ENCODE measurements at regions not wholly inside any gene's neighbourhood (a gene's known extent, or its start where the extent isn't known, plus 50 kb on each side); places are given as distances from the start of the nearest gene placed in this dataset.

- no peak for DNase-seq (ENCODE audit: low read depth, low spot score)
- peaks cover 13% of the 10 kb centered on the region for H3K9me3 Mint-ChIP-seq
- peaks cover 22% of the 10 kb centered on the region for H3K36me3 Mint-ChIP-seq (ENCODE audit: low read depth)
- TF ChIP-seq CTCF (conservative IDR thresholded peaks at IDR 0.05), result no peak
- H3K27ac Mint-ChIP-seq (ENCODE audit: unreplicated experiment), result no peak overlapping the region
- peaks cover 7% of the 10 kb centered on the region for H3K4me1 Mint-ChIP-seq
- H3K27me3 Mint-ChIP-seq (ENCODE audit: low read depth), result no peaks in the 10 kb centered on the region
- H3K4me3 Mint-ChIP-seq, result no peak overlapping the region
Observed at GRCh38 chr6:23562554-23562953, 563.5 kb upstream of the NRSN1 start.

DNA sequence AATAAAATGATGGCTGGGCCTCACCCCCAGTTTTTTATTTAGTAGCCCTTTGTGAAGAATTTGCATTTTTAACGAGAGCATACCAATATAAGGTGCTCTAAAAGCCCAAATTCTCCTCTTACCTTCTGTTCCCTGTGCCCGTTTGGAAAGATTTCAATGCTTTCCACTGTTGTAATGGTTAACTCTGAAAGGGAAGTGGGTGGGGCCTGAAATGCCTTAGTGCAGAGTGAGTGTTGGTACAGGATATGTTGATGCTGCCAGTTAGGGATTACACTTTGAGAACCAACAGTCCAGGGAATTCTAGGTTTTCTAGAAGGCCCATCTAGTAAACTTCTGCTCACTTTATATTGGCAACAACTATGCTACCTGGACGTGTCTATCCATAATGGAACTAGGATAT, 562.7 kb upstream of the NRSN1 start:
- Mint-ChIP-seq H3K9me3 (peaks cover 14% of the 10 kb centered on the region), H3K27me3 (ENCODE audit: low read depth) (no peaks in the 10 kb centered on the region), H3K4me1 (peaks cover 7% of the 10 kb centered on the region), H3K27ac (ENCODE audit: unreplicated experiment) (no peak overlapping the region), H3K36me3 (ENCODE audit: low read depth) (peaks cover 23% of the 10 kb centered on the region), H3K4me3 (no peak overlapping the region)
- no peak for DNase-seq (ENCODE audit: low read depth, low spot score)
- no peak for TF ChIP-seq CTCF (conservative IDR thresholded peaks at IDR 0.05)

GRCh38 chr6:23566418-23566817, 559.6 kb upstream of the NRSN1 start:
- H3K4me1 Mint-ChIP-seq, result no peaks in the 10 kb centered on the region
- no peak for TF ChIP-seq CTCF (conservative IDR thresholded peaks at IDR 0.05)

GRCh38 chr6:23568292-23568691, 557.7 kb upstream of the NRSN1 start:
- no peaks in the 10 kb centered on the region for H3K4me1 Mint-ChIP-seq
- H3K27ac Mint-ChIP-seq (ENCODE audit: unreplicated experiment), result no peak overlapping the region
- peaks cover 9% of the 10 kb centered on the region for H3K9me3 Mint-ChIP-seq

More at GRCh38 chr6:23566418-23566817, 559.6 kb upstream of the NRSN1 start:
- H3K4me3 Mint-ChIP-seq, result no peak overlapping the region
- no peak for DNase-seq (ENCODE audit: low read depth, low spot score)
- H3K36me3 Mint-ChIP-seq (ENCODE audit: low read depth), result peaks cover 24% of the 10 kb centered on the region
- H3K9me3 Mint-ChIP-seq, result peaks cover 16% of the 10 kb centered on the region
- no peaks in the 10 kb centered on the region for H3K27me3 Mint-ChIP-seq (ENCODE audit: low read depth)
- H3K27ac Mint-ChIP-seq (ENCODE audit: unreplicated experiment), result no peak overlapping the region

GRCh38 chr6:23584134-23584763, 541.8 kb upstream of the NRSN1 start:
- no peak for DNase-seq (ENCODE audit: low read depth, low spot score)
- Mint-ChIP-seq H3K4me3 (no peak overlapping the region), H3K4me1 (peaks cover 18% of the 10 kb centered on the region), H3K27me3 (ENCODE audit: low read depth) (no peaks in the 10 kb centered on the region), H3K27ac (ENCODE audit: unreplicated experiment) (peak overlapping the region; percentile 22), H3K36me3 (ENCODE audit: low read depth) (peaks cover 2% of the 10 kb centered on the region), H3K9me3 (peaks cover 2% of the 10 kb centered on the region)
- no peak for TF ChIP-seq CTCF (conservative IDR thresholded peaks at IDR 0.05)

More at GRCh38 chr6:23568292-23568691, 557.7 kb upstream of the NRSN1 start:
- TF ChIP-seq CTCF (conservative IDR thresholded peaks at IDR 0.05), result no peak
- H3K4me3 Mint-ChIP-seq, result no peak overlapping the region
- no peak for DNase-seq (ENCODE audit: low read depth, low spot score)
- H3K36me3 Mint-ChIP-seq (ENCODE audit: low read depth), result peaks cover 17% of the 10 kb centered on the region
- no peaks in the 10 kb centered on the region for H3K27me3 Mint-ChIP-seq (ENCODE audit: low read depth)
